ENCODE measurements at regions not wholly inside any gene's neighbourhood (a gene's known extent, or its start where the extent isn't known, plus 50 kb on each side); places are given as distances from the start of the nearest gene placed in this dataset.

GRCh38 chr6:21845018-21845417 is 251.5 kb downstream of the SOX4 start (continued):
- TF ChIP-seq CREB5 (CRISPR knock-in tag; IDR thresholded peaks at IDR 0.05; ENCODE audit: low read depth) = no peak
- TF ChIP-seq ESRRG (CRISPR knock-in tag; IDR thresholded peaks at IDR 0.05) = no peak
- TF ChIP-seq OSR1 (CRISPR knock-in tag; IDR thresholded peaks at IDR 0.05) = no peak
- no peak for TF ChIP-seq GLIS3 (CRISPR knock-in tag; IDR thresholded peaks at IDR 0.05)
- TF ChIP-seq TOX (CRISPR knock-in tag; IDR thresholded peaks at IDR 0.05; ENCODE audit: borderline replicate concordance) = no peak
- TF ChIP-seq POU6F1 (CRISPR knock-in tag; IDR thresholded peaks at IDR 0.05; ENCODE audit: borderline replicate concordance, low read depth) = no peak
- no peak for TF ChIP-seq RARB (CRISPR knock-in tag; IDR thresholded peaks at IDR 0.05)

GRCh38 chr6:21845439-21846140 is 252.0 kb downstream of the SOX4 start:
- TF ChIP-seq CSDC2 (CRISPR knock-in tag; IDR thresholded peaks at IDR 0.05) (no peak), ZFP30 (CRISPR knock-in tag; IDR thresholded peaks at IDR 0.05) (no peak), CREB5 (CRISPR knock-in tag; IDR thresholded peaks at IDR 0.05; ENCODE audit: low read depth) (no peak), SNAI2 (CRISPR knock-in tag; IDR thresholded peaks at IDR 0.05) (no peak)
- ATAC-seq = no peak

- no peak for ATAC-seq
- peak; percentile 43; the same call in 1 of the 2 replicates for TF ChIP-seq TCF4 (CRISPR knock-in tag; IDR thresholded peaks at IDR 0.05; ENCODE audit: borderline replicate concordance)
- no peak for TF ChIP-seq PPARA (CRISPR knock-in tag; IDR thresholded peaks at IDR 0.05; ENCODE audit: borderline replicate concordance)
- TF ChIP-seq CSRNP3 (CRISPR knock-in tag; IDR thresholded peaks at IDR 0.05) = no peak
- no peak for TF ChIP-seq OSR1 (CRISPR knock-in tag; IDR thresholded peaks at IDR 0.05)
- no peak for TF ChIP-seq ZNF8 (CRISPR knock-in tag; IDR thresholded peaks at IDR 0.05)
- no peak for TF ChIP-seq CSDC2 (CRISPR knock-in tag; IDR thresholded peaks at IDR 0.05)
Measured at GRCh38 chr6:21846541-21847451, 253.2 kb downstream of the SOX4 start.

- no peak for ATAC-seq
- no peak for TF ChIP-seq ZNF70 (CRISPR knock-in tag; IDR thresholded peaks at IDR 0.05)
- TF ChIP-seq ZNF8 (CRISPR knock-in tag; IDR thresholded peaks at IDR 0.05) = no peak
- TF ChIP-seq RARB (CRISPR knock-in tag; IDR thresholded peaks at IDR 0.05) = no peak
- TF ChIP-seq CSRNP3 (CRISPR knock-in tag; IDR thresholded peaks at IDR 0.05) = no peak
- no peak for TF ChIP-seq CREB5 (CRISPR knock-in tag; IDR thresholded peaks at IDR 0.05; ENCODE audit: low read depth)
- no peak for TF ChIP-seq OSR1 (CRISPR knock-in tag; IDR thresholded peaks at IDR 0.05)
- no peak for TF ChIP-seq ZC3H10 (CRISPR knock-in tag; IDR thresholded peaks at IDR 0.05)
- TF ChIP-seq PATZ1 (CRISPR knock-in tag; IDR thresholded peaks at IDR 0.05; ENCODE audit: borderline replicate concordance) = no peak
- no peak for TF ChIP-seq ZNF565 (CRISPR knock-in tag; conservative IDR thresholded peaks at IDR 0.05; ENCODE audit: low read depth)
- no peak for TF ChIP-seq ZFP30 (CRISPR knock-in tag; IDR thresholded peaks at IDR 0.05)
Measured at GRCh38 chr6:21847711-21848480, 254.3 kb downstream of the SOX4 start.
